ENCODE measurements at regions not wholly inside any gene's neighbourhood (a gene's known extent, or its start where the extent isn't known, plus 50 kb on each side); places are given as distances from the start of the nearest gene placed in this dataset.

DNA sequence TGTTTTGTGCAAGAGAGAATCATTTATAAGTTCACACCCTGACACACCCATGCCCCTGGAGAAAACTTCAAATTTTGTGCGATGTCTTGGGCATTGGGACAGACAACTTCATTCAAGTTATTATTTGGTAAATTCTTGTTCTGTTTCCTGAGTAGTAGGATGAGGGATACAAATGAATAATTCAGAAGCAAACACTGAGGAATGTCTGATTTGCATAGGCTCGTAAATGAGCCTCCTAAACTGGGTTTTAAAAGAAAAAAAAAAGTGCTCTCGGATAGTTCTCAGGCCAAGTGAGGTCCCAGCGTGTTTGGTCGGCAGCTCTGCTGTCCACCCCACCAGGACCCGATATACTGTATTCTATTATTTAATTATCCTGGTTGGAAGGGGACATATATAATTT, 134.7 kb upstream of the CPM start:
- TF ChIP-seq CTCF (IDR thresholded peaks at IDR 0.05): no peak
- no peak for TF ChIP-seq POLR2A (IDR thresholded peaks at IDR 0.05)
